Activated CD8-positive, alpha-beta memory T cell treated with anti-CD3 and anti-CD28 coated beads for 36 hours (primary cell): ENCODE measurements at regions not wholly inside any gene's neighbourhood (a gene's known extent, or its start where the extent isn't known, plus 50 kb on each side); places are given as distances from the start of the nearest gene placed in this dataset.
"Not testable (repeated sequence)": the region's sequence is repeated elsewhere in the genome, so short reads cannot be mapped to it uniquely, and the experiment has no call there.

Experiments used
- CTCF ChIA-PET: fragments of 350-600 bp; sonication (Branson Sonifier 250); formaldehyde crosslinking; loops from one replicate; lab custom pipeline; 2021; ENCODE audit warnings: antibody characterized with exemption; lab: Charles Lee
- POLR2A ChIA-PET: fragments of 350-600 bp; sonication (Branson Sonifier 250); formaldehyde crosslinking; loops from one replicate; lab custom pipeline; 2021; ENCODE audit warnings: antibody characterized with exemption; lab: Charles Lee

GRCh38 chr2:113343800-113344199 lies 65.1 kb upstream of the PAX8 start:
- CTCF ChIA-PET, POLR2A ChIA-PET: not testable (repeated sequence)

DNA sequence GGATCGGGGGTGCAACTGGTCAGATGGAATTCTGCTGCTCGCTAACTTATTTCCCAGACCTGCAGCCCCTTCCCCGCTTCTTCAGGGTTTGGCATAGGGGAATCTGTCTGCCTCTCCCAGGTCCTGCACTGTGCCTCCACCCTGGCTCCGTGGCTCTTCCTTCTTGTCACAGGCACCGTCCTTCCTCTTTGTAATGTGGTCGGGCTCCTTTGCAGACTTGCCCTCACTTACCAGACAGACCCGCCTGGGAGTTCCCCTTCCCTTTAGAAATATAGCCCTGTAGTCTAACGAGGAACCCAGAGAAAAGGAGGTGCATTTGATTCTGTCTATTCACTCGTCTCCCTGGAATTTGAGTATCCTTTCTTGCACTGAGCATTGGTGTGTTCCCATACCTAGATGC lies 63.9 kb upstream of the PAX8 start:
- ChIA-PET POLR2A (no interaction called here), CTCF (no interaction called here)

DNA sequence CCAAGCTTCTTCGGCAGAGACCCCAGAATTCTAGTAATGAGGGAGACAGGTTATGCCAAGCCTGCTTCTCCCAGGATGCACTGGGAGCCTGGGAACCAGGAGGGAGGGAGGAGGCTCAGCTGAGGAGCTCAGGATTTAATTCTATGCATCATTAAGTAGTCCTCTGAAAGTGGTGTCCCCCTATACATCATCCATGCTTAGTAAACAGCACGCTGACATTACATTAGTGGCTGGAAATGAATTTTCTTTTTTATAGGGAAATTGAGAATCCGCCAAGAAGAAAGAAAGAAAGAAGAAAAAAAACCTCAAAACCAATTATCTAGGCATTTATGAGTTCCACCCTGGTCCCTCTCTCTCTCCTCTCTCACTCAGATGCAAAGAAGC lies 63.1 kb upstream of the PAX8 start:
- CTCF ChIA-PET, POLR2A ChIA-PET: not testable (repeated sequence)

DNA sequence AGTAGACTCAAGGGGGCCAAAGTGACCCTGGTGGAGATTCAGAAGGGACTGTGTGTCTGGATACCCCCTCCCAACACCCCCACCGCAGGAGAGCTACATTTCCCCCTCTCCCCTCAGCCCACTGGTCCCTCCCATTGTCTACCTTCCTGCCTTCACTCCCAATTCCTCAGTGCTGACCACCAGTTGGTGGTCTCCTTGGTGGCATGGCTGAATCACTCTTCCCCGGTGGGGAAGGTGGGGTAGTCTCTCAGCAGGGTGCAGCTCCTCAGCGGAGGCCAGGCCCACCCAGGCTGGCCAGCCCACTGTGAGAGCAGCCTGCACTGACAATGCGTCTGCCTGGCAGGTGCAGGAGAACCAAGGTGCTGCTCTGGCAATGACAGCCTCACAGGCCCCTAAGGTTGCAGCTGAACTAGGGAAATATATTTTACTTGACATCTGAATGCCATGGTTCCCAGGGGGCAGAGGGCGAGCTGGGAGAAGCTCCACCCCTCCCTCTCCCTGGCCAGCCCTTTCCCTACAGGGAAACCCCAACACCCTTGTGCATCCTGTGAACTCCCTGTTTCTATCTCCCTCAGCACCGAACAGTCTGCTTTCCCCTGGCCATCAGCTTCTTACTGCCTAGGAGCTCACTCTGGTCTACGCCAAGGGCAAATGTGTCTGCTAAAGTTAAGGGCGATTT lies 62.6 kb upstream of the PAX8 start:
- ChIA-PET POLR2A (no interaction called here), CTCF (no interaction called here)

- CTCF ChIA-PET, result no interaction called here
- POLR2A ChIA-PET, result no interaction called here
These were observed 59.1 kb upstream of the PAX8 start for GRCh38 chr2:113337809-113338208.

- POLR2A ChIA-PET, CTCF ChIA-PET: not testable (repeated sequence)
These were observed 57.3 kb upstream of the PAX8 start for GRCh38 chr2:113336040-113336439.

- ChIA-PET POLR2A (no interaction called here), CTCF (no interaction called here)
These were observed 55.4 kb upstream of the PAX8 start for GRCh38 chr2:113334147-113334546.

DNA sequence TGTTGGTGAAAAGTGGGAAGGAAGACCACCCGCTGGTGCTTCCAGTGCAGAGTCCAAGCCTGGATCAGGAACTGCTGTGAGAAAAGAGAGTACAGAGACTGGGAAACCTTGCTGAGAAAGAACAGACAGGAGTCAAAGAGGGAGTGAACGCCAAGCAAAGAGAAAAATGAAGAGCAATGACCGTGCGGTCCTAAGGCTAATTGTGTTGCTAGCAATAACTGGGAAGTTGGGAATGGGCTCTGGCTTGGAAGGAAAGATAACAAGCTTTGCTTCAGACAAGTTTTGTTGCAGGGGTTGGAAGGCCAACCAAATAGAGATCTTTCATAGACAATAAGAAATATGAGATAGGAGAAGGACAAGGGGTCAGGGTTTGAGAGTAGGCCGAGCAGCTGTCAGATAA lies 55.0 kb upstream of the PAX8 start:
- CTCF ChIA-PET, POLR2A ChIA-PET: not testable (repeated sequence)

DNA sequence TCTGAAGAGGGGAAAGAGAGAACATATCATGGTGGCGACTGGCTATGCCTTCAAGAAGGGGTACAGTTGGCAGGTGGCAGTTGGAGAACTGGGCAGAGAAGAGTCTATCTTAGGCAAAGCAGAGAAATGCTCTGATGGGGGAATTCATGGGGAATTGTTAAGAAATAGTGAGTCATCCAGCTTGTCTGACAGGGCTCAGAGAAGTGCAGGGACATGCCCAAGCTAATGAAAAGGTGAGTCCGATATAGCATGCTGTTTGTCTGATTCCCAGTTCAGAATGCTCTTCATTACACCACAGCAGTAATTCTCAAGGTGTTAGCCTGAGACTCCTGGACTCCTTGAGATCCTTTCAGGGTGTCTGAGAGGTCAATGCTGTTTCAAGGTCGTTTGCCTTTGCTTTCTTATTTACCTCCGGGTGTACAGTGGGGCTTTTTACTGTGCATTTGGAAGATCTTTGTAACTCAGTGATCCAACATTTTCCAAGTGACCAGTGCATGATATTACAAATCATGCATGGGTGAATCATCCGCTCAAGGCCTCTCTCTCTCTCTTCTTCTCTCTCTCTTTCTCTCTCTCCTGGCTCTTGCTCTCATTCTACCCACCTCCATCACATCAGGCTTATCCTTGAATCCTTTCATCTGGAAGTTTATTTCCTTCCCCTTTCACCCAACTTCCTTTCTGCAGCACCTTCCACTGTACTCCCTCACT lies 51.5 kb upstream of the PAX8 start:
- CTCF ChIA-PET, POLR2A ChIA-PET: not testable (repeated sequence)

DNA sequence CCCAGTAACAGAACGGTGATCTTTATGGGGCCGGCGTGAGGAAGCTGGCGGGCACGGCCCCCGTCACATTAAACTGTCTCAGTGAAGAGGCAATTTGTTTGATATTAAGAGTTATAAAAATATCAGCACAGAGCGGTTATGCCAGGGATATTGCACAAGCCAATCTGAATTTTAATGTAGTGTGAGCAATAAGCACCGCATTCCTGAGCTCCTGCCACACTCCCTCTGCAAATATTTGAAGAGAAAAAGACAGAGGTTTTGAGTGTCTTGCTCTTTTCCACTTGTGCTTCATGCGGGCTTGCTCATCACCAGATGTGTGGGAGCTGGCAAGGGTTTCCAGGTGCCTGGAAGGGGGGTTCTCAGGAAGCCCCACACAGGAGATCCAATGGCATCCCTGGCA lies 50.3 kb upstream of the PAX8 start:
- CTCF ChIA-PET, result interaction anchor here (0.6 kb wide), 1 partner anchor 465 kb away, joined by 3 read pairs; no protein-coding TSS in a partner anchor
- POLR2A ChIA-PET, result not testable (repeated sequence)

DNA sequence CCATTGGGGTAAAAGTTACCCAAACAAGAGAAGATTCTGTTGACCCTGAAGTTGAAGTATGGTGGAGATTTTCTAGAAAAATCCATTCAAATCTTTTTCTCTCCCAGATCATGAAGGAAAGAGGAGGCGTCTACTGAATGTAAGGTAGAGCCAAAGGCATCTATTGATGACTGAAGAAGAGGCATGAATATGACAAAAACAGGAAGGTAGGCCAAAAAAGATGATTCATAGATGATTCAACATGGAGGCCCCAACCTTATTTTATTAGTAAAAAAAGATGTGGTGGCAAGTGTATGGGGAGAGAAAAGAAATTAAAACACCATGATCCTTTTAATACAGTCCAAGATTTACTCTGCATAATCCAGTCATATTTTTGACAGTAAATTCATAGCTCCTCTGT lies 49.9 kb upstream of the PAX8 start:
- POLR2A ChIA-PET, result not testable (repeated sequence)
- CTCF ChIA-PET, result interaction anchor here (0.6 kb wide), 1 partner anchor 464 kb away, joined by 3 read pairs; no protein-coding TSS in a partner anchor
